GM18858 (cell line): ENCODE measurements at regions not wholly inside any gene's neighbourhood (a gene's known extent, or its start where the extent isn't known, plus 50 kb on each side); places are given as distances from the start of the nearest gene placed in this dataset.
A peak's percentile ranks its signal among the peaks of the same experiment; 100 is the strongest.

Experiments used
- ATAC-seq: cut with Tn5 transposase; IDR thresholded peaks from one replicate; pipeline ENCODE4 v1.9.1; 2021; ENCODE audit not compliant: unreplicated experiment

- ATAC-seq: no peak
These were observed 309.8 kb downstream of the COG6 start for GRCh38 chr13:39965309-39965708.

- no peak for ATAC-seq
These were observed 311.9 kb downstream of the COG6 start for GRCh38 chr13:39967199-39967959.

GRCh38 chr13:39968646-39969475, 313.4 kb downstream of the COG6 start:
- no peak for ATAC-seq

- ATAC-seq: no peak
These were observed 314.9 kb downstream of the COG6 start for GRCh38 chr13:39970177-39970846.

- ATAC-seq: no peak
These were observed 316.1 kb downstream of the COG6 start for GRCh38 chr13:39971526-39971925.

- ATAC-seq: no peak
These were observed 321.0 kb downstream of the COG6 start for GRCh38 chr13:39976481-39976880.

- no peak for ATAC-seq
These were observed 325.6 kb downstream of the COG6 start for GRCh38 chr13:39981056-39981455.

GRCh38 chr13:39982745-39983144, 327.3 kb downstream of the COG6 start:
- no peak for ATAC-seq

- ATAC-seq: no peak
These were observed 329.6 kb downstream of the COG6 start for GRCh38 chr13:39985071-39985470.

GRCh38 chr13:39988351-39988750, 332.9 kb downstream of the COG6 start:
- no peak for ATAC-seq

GRCh38 chr13:39998166-39998565, 342.7 kb downstream of the COG6 start:
- no peak for ATAC-seq

GRCh38 chr13:40002016-40002415, 346.6 kb downstream of the COG6 start:
- no peak for ATAC-seq

- no peak for ATAC-seq
These were observed 358.1 kb downstream of the COG6 start for GRCh38 chr13:40013554-40013953.

GRCh38 chr13:40016953-40017660, 361.6 kb downstream of the COG6 start:
- ATAC-seq: no peak

GRCh38 chr13:40017662-40018262, 362.3 kb downstream of the COG6 start:
- no peak for ATAC-seq

GRCh38 chr13:40023595-40024203, 368.2 kb downstream of the COG6 start:
- no peak for ATAC-seq

GRCh38 chr13:40024204-40024966, 368.9 kb downstream of the COG6 start:
- no peak for ATAC-seq

GRCh38 chr13:40024967-40025714, 369.7 kb downstream of the COG6 start:
- ATAC-seq: no peak

GRCh38 chr13:40026174-40026585, 370.7 kb downstream of the COG6 start:
- peak; percentile 94 for ATAC-seq
